SK-N-MC (cell line): ENCODE measurements at regions not wholly inside any gene's neighbourhood (a gene's known extent, or its start where the extent isn't known, plus 50 kb on each side); places are given as distances from the start of the nearest gene placed in this dataset.
A peak's percentile ranks its signal among the peaks of the same experiment; 100 is the strongest.

ENCODE experiments used
- EZH2 ChIP-seq: fragments of 200-600 bp; sonication (generic); IDR thresholded peaks from one replicate; pipeline ENCODE4 v1.6.1; 2017; ENCODE audit warnings: antibody characterized with exemption
- FOXP2 ChIP-seq: optimal IDR thresholded peaks from 2 replicates; pipeline ENCODE3; 2011; ENCODE audit warnings: mild to moderate bottlenecking, moderate library complexity; ENCODE audit not compliant: insufficient read depth; ENCODE audit errors: extremely low read length, control extremely low read depth
- POLR2AphosphoS5 ChIP-seq: IDR thresholded peaks from 2 replicates; pipeline ENCODE4 v1.6.1; 2012; ENCODE audit warnings: mild to moderate bottlenecking, low read depth, low read length, borderline replicate concordance

GRCh38 chr13:97124915-97125809 is 97.0 kb upstream of the MBNL2 start:
- TF ChIP-seq EZH2 (no peak), POLR2AphosphoS5 (no peak; the same call in 1 of the 2 replicates), FOXP2 (peak; percentile 62)
